Hematopoietic multipotent progenitor cell treated with erythropoietin and hydrocortisone succinate and interleukin-3 and kit ligand, for 4 days (in vitro differentiated cells): ENCODE measurements at regions not wholly inside any gene's neighbourhood (a gene's known extent, or its start where the extent isn't known, plus 50 kb on each side); places are given as distances from the start of the nearest gene placed in this dataset.
"Not testable (repeated sequence)": the region's sequence is repeated elsewhere in the genome, so short reads cannot be mapped to it uniquely, and the experiment has no call there.

Source experiments
- DNase-seq: peaks from one replicate; pipeline ENCODE4 v3.0.0-alpha.2; 2015

DNA sequence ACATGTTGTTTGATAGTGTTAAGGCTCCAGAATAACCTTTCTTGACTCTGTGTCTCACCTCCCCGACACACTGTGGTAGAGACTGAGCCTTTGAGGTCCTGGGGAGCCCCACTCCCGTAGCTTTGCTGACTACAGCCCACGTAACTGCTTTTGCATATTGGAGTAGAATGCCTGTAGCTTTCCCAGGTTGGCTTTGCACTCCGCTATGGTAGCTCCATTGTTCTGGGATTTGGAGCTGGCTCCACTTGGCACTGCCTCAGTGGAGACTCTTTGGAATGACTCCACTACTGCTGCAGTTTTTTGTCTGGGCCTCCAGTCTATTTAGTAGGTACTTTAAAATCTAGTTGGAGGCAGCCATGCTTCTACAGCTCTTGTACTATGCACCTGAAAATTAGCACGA is 56.2 kb upstream of the ANXA1 start:
- no peak for DNase-seq

DNA sequence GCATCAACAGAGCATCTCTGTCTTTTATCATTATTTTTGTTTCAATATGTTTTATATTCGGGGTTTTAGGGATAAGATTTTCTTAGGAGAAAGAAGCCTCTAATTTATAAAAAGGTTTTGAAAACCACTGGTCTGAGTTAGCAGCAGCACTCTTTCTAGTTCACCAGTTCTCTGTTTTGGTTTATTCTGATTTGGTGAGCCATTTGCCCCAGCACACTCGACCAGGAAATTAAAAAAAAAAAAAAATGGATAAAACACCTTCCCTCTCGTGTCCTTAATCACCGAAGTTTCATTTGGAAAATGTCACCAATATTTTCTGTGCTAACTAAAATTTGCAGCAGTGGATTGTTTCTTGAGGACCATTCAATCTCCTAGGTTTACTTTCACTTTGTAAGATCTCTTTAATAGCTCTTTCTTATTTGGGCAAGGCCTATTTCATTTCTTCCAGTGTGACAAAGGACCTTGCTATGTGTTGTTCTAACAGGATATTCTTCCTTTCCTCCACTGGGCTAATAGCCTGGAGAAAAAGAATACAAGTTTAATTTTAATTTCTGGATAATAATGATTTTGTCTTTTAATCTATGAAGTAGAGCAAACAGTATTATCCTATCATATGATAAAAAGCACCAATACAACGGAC is 57.8 kb upstream of the ANXA1 start:
- no peak for DNase-seq

DNA sequence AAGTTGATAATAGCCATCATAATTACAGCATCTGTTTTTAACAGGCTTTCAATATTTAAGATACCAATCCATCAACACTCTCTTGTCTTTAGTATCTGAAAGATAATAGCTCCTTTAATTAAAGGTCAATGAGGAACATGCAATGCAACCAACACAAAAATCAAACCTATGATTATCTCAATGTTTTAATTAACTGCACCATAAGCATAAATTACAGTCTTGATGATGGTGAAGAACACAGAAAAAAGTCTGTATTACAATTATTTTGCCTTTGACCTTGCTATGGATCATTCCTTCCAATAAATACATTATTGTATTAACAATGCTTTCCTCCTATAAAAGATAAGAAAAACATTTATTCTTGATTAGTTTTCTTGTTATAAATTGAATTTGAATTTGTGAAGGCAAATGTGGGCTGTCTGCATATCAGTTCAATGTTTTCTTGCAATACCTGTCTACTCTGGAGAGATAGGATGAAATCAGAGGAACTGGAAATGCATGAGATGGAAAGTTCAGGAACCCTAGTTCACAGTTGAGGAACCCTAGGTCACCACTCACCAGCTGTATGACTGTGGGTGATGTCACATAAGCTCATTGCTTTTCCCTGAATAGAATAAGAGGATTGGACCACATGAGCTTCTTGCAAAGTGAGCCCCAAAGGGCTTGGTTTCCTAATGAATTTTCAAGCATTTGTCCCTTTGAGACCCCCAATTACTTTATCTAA is 58.5 kb upstream of the ANXA1 start:
- DNase-seq = no peak

DNA sequence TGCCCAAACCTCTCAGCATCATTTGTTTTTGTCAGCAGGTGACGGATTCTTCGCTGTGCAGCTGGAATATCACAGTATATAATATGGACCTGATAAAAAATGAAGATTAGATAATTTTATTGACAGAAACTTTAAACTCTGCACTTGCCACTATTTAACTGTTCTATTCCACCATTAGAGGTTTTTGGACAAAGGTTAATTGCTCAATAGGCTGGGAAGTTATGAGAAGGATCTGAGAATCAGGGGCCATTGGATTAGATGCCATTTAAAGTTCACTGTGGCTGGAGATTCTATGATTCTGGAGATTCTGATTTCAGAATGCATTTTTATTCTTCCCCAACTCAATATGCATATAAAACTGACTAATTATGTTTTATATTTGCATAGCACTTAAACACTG is 59.8 kb upstream of the ANXA1 start:
- DNase-seq = no peak

GRCh38 chr9:73090214-73090613 is 61.5 kb upstream of the ANXA1 start:
- DNase-seq = no peak

- DNase-seq = no peak
Measured at GRCh38 chr9:73089304-73089985, 62.2 kb upstream of the ANXA1 start.

GRCh38 chr9:73087876-73088275 is 63.8 kb upstream of the ANXA1 start:
- DNase-seq = not testable (repeated sequence)

- no peak for DNase-seq
Measured at GRCh38 chr9:73083519-73083918, 68.1 kb upstream of the ANXA1 start.

- peak; percentile 84 for DNase-seq
Measured at GRCh38 chr9:73081979-73082657, 69.5 kb upstream of the ANXA1 start.

DNA sequence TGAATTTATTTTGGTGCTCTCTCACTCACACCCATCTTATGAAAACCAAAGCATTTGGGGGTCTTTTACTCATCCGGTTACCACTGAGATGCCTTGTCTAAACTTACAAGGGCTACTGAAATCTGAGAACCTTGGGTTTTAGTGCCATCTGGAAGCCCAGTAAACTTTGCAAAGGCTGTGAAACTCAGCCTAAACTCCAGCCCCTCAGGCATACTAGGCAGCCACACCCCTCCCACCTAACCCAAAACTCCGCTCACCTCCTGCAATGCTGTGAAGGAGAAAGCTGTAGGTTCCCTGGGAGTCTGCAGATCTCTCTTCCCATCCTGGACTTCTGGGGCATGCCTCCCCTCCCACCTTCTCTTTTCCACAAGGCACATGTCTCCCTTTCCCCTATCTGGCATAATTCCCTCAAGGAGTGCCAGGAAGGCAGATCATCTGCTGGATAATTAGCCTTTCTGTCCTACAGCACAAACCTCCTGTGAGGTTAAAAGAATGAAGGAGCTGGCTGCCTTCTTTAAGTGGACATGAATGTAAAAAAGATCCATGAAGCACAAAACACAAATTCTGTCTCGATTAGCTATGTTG is 71.5 kb upstream of the ANXA1 start:
- no peak for DNase-seq

DNA sequence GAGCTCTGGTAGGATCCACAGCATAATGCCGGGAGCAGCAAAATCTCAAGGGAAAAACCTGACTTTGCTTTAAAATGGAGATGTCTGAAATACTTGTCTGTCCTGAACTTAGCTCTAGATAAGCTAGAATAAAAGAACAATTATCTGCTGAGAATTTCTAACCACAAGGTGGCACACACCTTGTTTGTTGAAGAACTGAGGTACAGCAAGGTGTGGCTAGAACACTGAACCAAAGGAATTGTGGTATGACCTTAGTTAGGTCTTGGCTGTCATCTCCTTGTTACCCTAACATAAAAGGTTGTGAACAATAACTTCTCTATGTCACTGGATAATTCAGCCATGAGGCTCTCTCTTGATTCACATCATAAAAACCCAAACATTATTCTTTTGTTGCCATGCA is 72.3 kb upstream of the ANXA1 start:
- no peak for DNase-seq

DNA sequence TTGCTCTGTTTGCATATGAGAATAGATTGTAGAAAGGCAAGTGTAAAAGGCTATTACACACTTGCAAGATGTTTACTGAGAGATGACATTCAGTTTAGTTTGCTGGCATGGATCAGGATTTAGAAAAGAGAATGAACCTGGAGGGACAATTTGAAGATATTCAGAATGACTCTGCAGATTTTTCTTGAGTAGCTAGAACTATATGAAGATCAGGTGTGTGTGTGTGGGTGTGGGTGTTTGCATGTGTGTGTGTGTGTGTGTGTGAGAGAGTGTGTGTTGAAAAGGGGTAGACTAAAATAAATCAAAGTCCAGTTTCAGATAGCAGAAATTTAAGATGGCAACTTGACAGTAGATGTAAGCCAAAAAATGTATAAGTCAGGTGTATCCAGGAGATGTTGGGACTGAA is 74.0 kb upstream of the ANXA1 start:
- no peak for DNase-seq

DNA sequence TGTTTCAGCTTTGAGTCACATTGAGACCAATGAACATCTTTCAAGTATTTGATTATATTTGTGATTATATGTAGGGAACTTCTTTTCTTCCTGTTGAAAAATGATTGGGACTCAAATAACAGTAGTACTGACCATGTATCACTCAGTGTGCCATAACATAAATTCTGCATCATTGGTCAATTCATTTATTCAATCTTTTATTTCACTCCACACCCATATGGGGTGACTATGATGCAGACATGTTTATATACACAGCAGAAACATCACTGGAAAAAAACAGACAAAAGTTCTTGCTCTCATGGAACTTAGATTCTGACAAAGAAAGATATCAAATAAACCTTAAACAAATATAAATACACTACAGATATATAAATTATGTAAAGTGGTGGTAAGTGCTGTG is 74.7 kb upstream of the ANXA1 start:
- DNase-seq = no peak

GRCh38 chr9:73074176-73074708 is 77.4 kb upstream of the ANXA1 start:
- no peak for DNase-seq

DNA sequence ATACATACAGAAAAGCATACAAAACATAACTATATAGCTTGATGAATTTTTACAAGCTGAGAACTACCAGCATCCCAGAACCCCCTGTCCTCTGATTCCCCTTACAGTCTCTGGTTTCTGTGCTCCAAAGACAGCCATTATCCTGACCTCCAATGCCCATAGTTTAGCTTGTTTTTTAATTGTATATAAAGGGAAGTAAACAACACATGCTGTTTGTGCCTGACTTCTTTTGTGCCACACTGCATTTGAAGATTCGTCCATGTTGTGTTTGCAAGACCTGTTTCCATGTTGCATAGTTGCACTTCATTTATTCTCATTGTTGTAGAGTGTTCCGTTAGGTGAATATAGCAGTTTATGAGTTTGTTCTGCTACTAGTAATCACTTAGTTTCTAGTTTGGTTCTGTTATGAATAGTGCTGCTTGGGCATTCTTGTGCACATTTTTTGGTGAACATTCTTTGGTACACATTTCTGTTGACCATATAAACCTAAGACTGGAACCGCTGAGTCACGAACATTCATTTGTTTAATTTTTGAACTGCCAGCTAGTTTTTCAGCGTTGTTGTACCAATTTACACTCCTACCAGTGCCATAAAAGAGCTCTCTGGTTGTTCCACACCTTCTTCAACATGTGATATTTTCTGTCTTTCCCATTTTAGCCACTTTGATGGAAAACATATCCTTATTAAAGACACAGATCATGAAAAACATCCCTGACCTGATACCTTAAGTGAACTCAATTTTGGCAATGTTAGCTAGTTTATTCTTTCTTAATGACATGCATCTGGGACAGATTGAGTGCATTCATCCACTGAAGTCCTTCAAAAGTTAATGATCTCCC is 78.1 kb upstream of the ANXA1 start:
- DNase-seq = no peak

GRCh38 chr9:73067074-73067473 is 84.6 kb upstream of the ANXA1 start:
- peak; percentile 10 for DNase-seq

- DNase-seq = no peak
Measured at GRCh38 chr9:73065439-73065838, 86.2 kb upstream of the ANXA1 start.

DNA sequence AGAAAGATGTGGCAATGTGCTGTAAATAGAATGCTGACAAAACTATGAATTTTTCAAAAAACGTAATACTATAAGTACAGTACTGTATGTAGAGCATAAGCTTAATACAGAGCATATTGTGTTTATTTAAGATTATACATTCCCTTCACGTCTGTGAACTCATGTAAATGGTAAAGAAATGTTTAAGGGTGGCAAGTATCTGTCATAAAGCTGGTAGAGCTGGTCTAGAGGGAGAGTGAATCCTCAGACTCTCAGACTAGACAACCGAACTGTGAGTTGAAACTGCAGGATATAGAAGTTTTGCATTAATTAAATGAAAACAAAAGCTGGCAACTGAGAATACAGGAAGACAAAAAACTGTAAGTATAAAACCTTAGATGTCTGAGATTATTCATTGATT is 87.3 kb upstream of the ANXA1 start:
- DNase-seq = no peak

- DNase-seq = no peak
Measured at GRCh38 chr9:73061146-73061545, 90.5 kb upstream of the ANXA1 start.

- DNase-seq = no peak
Measured at GRCh38 chr9:73059247-73059646, 92.4 kb upstream of the ANXA1 start.

DNA sequence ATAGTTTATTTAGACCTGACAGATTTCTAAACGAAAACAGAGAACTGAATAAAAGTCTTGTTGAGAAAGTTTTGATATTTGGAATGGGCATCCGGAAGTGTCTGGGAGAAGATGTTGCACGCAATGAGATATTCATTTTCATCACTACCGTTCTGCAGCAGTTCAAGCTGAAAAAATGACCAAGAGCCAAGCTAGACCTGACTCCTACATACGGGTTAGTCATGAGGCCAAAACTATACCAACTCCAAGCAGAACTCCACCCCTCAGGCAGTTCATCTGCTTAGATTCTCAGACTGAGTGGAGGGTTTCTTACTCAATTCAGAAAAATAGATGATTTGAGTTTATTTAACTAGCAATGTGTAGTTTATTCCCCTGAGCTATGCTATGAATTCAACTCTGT is 95.4 kb upstream of the ANXA1 start:
- no peak for DNase-seq

- DNase-seq = no peak
Measured at GRCh38 chr9:73054091-73054490, 97.6 kb upstream of the ANXA1 start.
